Neural progenitor cell (in vitro differentiated cells): ENCODE measurements at regions not wholly inside any gene's neighbourhood (a gene's known extent, or its start where the extent isn't known, plus 50 kb on each side); places are given as distances from the start of the nearest gene placed in this dataset.
"Not testable (repeated sequence)": the region's sequence is repeated elsewhere in the genome, so short reads cannot be mapped to it uniquely, and the experiment has no call there.

ENCODE experiments used
- DNase-seq: peaks from one replicate; pipeline ENCODE4 v3.0.0-alpha.2; 2016; ENCODE audit warnings: low spot score
- H2AFZ ChIP-seq: fragments of 200-600 bp; sonication (generic); replicated peaks from 2 replicates; pipeline ENCODE4 v1.6.1; 2016; ENCODE audit warnings: antibody characterized with exemption
- H3F3A ChIP-seq: fragments of 200-600 bp; sonication (generic); 2 replicates; pipeline ENCODE4 v1.6.1; 2016; ENCODE audit warnings: antibody characterized with exemption, low read depth
- H3K27ac ChIP-seq: fragments of 200-600 bp; sonication (generic); 2 replicates; pipeline ENCODE4 v1.5.1; 2016; ENCODE audit warnings: mild to moderate bottlenecking
- H3K27me3 ChIP-seq: fragments of 200-600 bp; sonication (generic); 2 replicates; pipeline ENCODE4 v1.6.1; 2016; ENCODE audit warnings: mild to moderate bottlenecking, moderate library complexity
- H3K36me3 ChIP-seq: fragments of 200-600 bp; sonication (generic); 2 replicates; pipeline ENCODE4 v1.5.1; 2016
- H3K4me1 ChIP-seq: fragments of 200-600 bp; sonication (generic); 2 replicates; pipeline ENCODE4 v1.6.1; 2016; ENCODE audit warnings: mixed run types
- H3K4me2 ChIP-seq: fragments of 200-600 bp; sonication (generic); 2 replicates; pipeline ENCODE4 v1.6.1; 2016
- H3K4me3 ChIP-seq: fragments of 200-600 bp; sonication (generic); 2 replicates; pipeline ENCODE4 v1.5.1; 2016
- H3K79me2 ChIP-seq: fragments of 200-600 bp; sonication (generic); 2 replicates; pipeline ENCODE4 v1.6.1; 2016; ENCODE audit warnings: low read depth
- H3K9ac ChIP-seq: fragments of 200-600 bp; sonication (generic); 2 replicates; pipeline ENCODE4 v1.6.1; 2016
- H3K9me3 ChIP-seq: fragments of 200-600 bp; sonication (generic); 2 replicates; pipeline ENCODE4 v1.5.1; 2016; ENCODE audit warnings: low read depth
- H4K20me1 ChIP-seq: fragments of 200-600 bp; sonication (generic); 2 replicates; pipeline ENCODE4 v1.6.1; 2016; ENCODE audit warnings: low read depth
- H3K27ac Mint-ChIP-seq: 3 replicates; pipeline ENCODE4 v1.8.0; 2021; ENCODE audit warnings: mixed read lengths
- H3K27me3 Mint-ChIP-seq: 2 replicates; pipeline ENCODE4 v1.8.0; 2022; ENCODE audit warnings: low read depth, mild to moderate bottlenecking, inconsistent platforms, moderate library complexity, mixed read lengths; ENCODE audit not compliant: insufficient read depth
- H3K36me3 Mint-ChIP-seq: 3 replicates; pipeline ENCODE4 v1.8.0; 2021; ENCODE audit warnings: mixed read lengths
- H3K4me1 Mint-ChIP-seq: 3 replicates; pipeline ENCODE4 v1.8.0; 2021; ENCODE audit warnings: mixed read lengths
- H3K4me3 Mint-ChIP-seq: 3 replicates; pipeline ENCODE4 v1.8.0; 2021; ENCODE audit warnings: mild to moderate bottlenecking, moderate library complexity, mixed read lengths
- H3K9me3 Mint-ChIP-seq: 3 replicates; pipeline ENCODE4 v1.8.0; 2020; ENCODE audit warnings: mixed read lengths
- CTCF ChIP-seq: fragments of 200-600 bp; sonication (generic); IDR thresholded peaks from 2 replicates; pipeline ENCODE4 v1.5.1; 2017; ENCODE audit warnings: antibody characterized with exemption, mild to moderate bottlenecking
- EZH2 ChIP-seq: fragments of 200-600 bp; sonication (generic); IDR thresholded peaks from 2 replicates; pipeline ENCODE4 v1.6.1; 2017; ENCODE audit warnings: antibody characterized with exemption, mild to moderate bottlenecking, moderate library complexity
- EZH2phosphoT487 ChIP-seq: fragments of 200-600 bp; sonication (generic); IDR thresholded peaks from 2 replicates; pipeline ENCODE4 v1.6.1; 2017; ENCODE audit warnings: antibody characterized with exemption

- Histone ChIP-seq H3K27me3 (no peaks in the 10 kb centered on the region), H3K4me3 (no peak overlapping the region), H3K9ac (no peak overlapping the region), H4K20me1 (no peaks in the 10 kb centered on the region), H2AFZ (no peak overlapping the region), H3K36me3 (no peaks in the 10 kb centered on the region), H3K4me1 (no peaks in the 10 kb centered on the region), H3K4me2 (no peak overlapping the region), H3K9me3 (no peaks in the 10 kb centered on the region), H3K27ac (no peak overlapping the region), H3F3A (no peaks in the 10 kb centered on the region), H3K79me2 (no peaks in the 10 kb centered on the region)
- no peaks in the 10 kb centered on the region for H3K4me1 Mint-ChIP-seq
- TF ChIP-seq CTCF (no peak), EZH2 (no peak), EZH2phosphoT487 (no peak)
- no peaks in the 10 kb centered on the region for H3K36me3 Mint-ChIP-seq
- no peaks in the 10 kb centered on the region for H3K9me3 Mint-ChIP-seq
- peaks cover 2% of the 10 kb centered on the region for H3K27me3 Mint-ChIP-seq
- no peak overlapping the region for H3K4me3 Mint-ChIP-seq
- no peak for DNase-seq
- no peak overlapping the region for H3K27ac Mint-ChIP-seq
Measured at GRCh38 chr1:118390955-118391354, 205.9 kb upstream of the SPAG17 start.

DNA sequence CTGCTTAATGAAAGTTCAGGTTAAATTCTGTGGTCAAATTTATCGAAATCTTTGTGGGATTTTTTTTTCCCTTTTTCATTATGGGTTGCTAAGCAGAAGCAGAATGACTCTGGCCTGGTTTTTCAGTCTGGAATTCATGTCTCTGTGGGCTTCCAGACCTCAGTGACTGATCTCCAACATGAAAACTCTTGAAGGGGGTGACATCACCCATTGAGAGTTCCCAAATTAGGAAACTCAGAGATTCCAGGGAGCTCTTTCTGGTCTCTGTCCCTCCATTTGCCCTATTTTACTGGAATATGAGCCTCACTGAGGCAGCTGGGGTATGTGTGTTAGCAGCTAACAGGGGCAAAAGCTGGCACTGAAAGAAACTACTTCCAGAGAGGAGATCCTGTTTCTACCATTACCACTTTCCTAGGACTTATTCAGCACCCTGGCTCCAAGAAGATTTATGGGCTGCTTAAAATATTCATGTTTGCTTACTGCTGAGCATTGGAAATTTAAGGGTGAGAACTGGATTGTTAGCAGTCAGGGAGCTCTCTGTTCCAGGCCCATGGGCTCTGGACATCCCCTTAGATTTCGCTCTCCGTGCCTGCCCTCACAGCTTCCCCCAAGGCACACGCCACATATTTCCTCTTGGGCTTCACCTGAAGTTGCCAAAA, 203.4 kb upstream of the SPAG17 start:
- Mint-ChIP-seq H3K4me3 (no peak overlapping the region), H3K4me1 (no peaks in the 10 kb centered on the region), H3K27me3 (peaks cover 2% of the 10 kb centered on the region), H3K27ac (no peak overlapping the region), H3K9me3 (no peaks in the 10 kb centered on the region), H3K36me3 (no peaks in the 10 kb centered on the region)
- Histone ChIP-seq H3K36me3 (no peaks in the 10 kb centered on the region), H3F3A (no peaks in the 10 kb centered on the region), H3K9ac (no peak overlapping the region), H3K4me2 (no peak overlapping the region), H3K9me3 (no peaks in the 10 kb centered on the region), H3K4me1 (no peaks in the 10 kb centered on the region), H3K79me2 (no peaks in the 10 kb centered on the region), H3K4me3 (no peak overlapping the region), H3K27me3 (peaks cover 9% of the 10 kb centered on the region), H3K27ac (no peak overlapping the region), H4K20me1 (no peaks in the 10 kb centered on the region), H2AFZ (no peak overlapping the region)
- DNase-seq: no peak
- TF ChIP-seq EZH2phosphoT487: no peak
- TF ChIP-seq CTCF: no peak
- TF ChIP-seq EZH2: no peak

- Histone ChIP-seq H3F3A (no peaks in the 10 kb centered on the region), H3K4me3 (no peak overlapping the region), H3K27me3 (peaks cover 9% of the 10 kb centered on the region), H3K27ac (no peak overlapping the region), H3K4me1 (no peaks in the 10 kb centered on the region), H3K79me2 (no peaks in the 10 kb centered on the region), H3K9me3 (no peaks in the 10 kb centered on the region), H3K9ac (no peak overlapping the region), H2AFZ (peak overlapping the region; percentile 2), H3K4me2 (no peak overlapping the region), H3K36me3 (no peaks in the 10 kb centered on the region), H4K20me1 (no peaks in the 10 kb centered on the region)
- Mint-ChIP-seq H3K9me3 (peaks cover 9% of the 10 kb centered on the region), H3K36me3 (no peaks in the 10 kb centered on the region), H3K4me1 (no peaks in the 10 kb centered on the region), H3K4me3 (no peak overlapping the region), H3K27ac (no peak overlapping the region), H3K27me3 (peaks cover 5% of the 10 kb centered on the region)
- DNase-seq: no peak
- no peak for TF ChIP-seq CTCF
- TF ChIP-seq EZH2: no peak
- TF ChIP-seq EZH2phosphoT487: no peak
Measured at GRCh38 chr1:118381197-118381869, 196.3 kb upstream of the SPAG17 start.

DNA sequence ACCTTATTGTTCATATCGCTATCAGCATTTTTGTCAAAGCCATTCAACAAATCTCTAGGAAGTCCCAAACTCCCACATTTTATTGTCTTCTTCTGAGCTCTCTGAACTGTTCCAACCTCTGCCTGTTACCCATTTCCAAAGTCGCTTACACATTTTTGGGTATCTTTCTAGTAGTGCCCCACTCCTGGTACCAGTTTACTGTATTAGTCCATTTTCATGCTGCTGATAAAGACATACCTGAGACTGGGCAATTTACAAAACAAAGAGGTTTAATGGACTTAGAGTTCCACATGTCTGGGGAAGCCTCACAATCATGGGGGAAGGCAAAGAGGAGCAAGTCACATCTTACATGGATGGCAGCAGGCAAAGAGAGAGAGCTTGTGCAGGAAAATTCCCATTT, 192.2 kb upstream of the SPAG17 start:
- not testable (repeated sequence) for H3K9ac ChIP-seq, H3K4me3 ChIP-seq, H3K27me3 ChIP-seq, H3K27me3 Mint-ChIP-seq, H4K20me1 ChIP-seq, H3K36me3 Mint-ChIP-seq, H2AFZ ChIP-seq, DNase-seq, H3K27ac ChIP-seq, H3K79me2 ChIP-seq, H3K9me3 ChIP-seq, H3K4me1 ChIP-seq, H3K4me1 Mint-ChIP-seq, H3K27ac Mint-ChIP-seq, H3F3A ChIP-seq, H3K4me2 ChIP-seq, H3K4me3 Mint-ChIP-seq, H3K36me3 ChIP-seq
- peaks cover 11% of the 10 kb centered on the region for H3K9me3 Mint-ChIP-seq
